PC-3 (cell line): ENCODE measurements at regions not wholly inside any gene's neighbourhood (a gene's known extent, or its start where the extent isn't known, plus 50 kb on each side); places are given as distances from the start of the nearest gene placed in this dataset.

Source experiments
- ATAC-seq: fragments of 200-7000 bp; cut with Tn5 transposase; 2 replicates; pipeline ENCODE4 v1.9.1; 2020; ENCODE audit warnings: mild to moderate bottlenecking, moderate library complexity
- BruUV-seq: library from RNA; stranded (reverse); fragments of 400-500 nt; replicated peaks from 2 replicates; lab custom pipeline; 2021; lab: Mats Ljungman, UMichigan
- CTCF ChIA-PET: fragments of 300-600 bp; sonication (Branson Sonifier 250); formaldehyde crosslinking; loops from one replicate; lab custom pipeline; 2022; ENCODE audit warnings: antibody characterized with exemption; lab: Charles Lee
- POLR2A ChIA-PET: fragments of 300-600 bp; sonication (Branson Sonifier 250); formaldehyde crosslinking; loops from one replicate; lab custom pipeline; 2022; ENCODE audit warnings: antibody characterized with exemption; ENCODE audit not compliant: unreplicated experiment; lab: Charles Lee
- DNase-seq: peaks from one replicate; pipeline ENCODE4 v3.0.0-alpha.2; 2015
- H2AFZ ChIP-seq: fragments of 300-600 bp; sonication (generic); 2 replicates; pipeline ENCODE4 v1.6.0; 2016; ENCODE audit warnings: antibody characterized with exemption, low read length
- H3F3A ChIP-seq: fragments of 300-600 bp; sonication (generic); one replicate; pipeline ENCODE4 v1.6.0; 2017; ENCODE audit warnings: antibody characterized with exemption, low read length, control low read depth, mild to moderate bottlenecking; ENCODE audit not compliant: unreplicated experiment
- H3K27ac ChIP-seq: fragments of 300-600 bp; sonication (generic); 2 replicates; pipeline ENCODE4 v1.5.1; 2016; ENCODE audit warnings: mild to moderate bottlenecking, low read length
- H3K27me3 ChIP-seq: fragments of 300-600 bp; sonication (generic); 2 replicates; pipeline ENCODE4 v1.6.1; 2016; ENCODE audit warnings: low read length, mixed read lengths
- H3K36me3 ChIP-seq: fragments of 300-600 bp; sonication (generic); 2 replicates; pipeline ENCODE4 v1.6.1; 2016; ENCODE audit warnings: low read depth, mixed run types, low read length, mixed read lengths
- H3K4me1 ChIP-seq: fragments of 300-600 bp; sonication (generic); 2 replicates; pipeline ENCODE4 v1.5.1; 2016; ENCODE audit warnings: low read length; ENCODE audit not compliant: insufficient read depth
- H3K4me2 ChIP-seq: fragments of 300-600 bp; sonication (generic); 2 replicates; pipeline ENCODE4 v1.6.0; 2016; ENCODE audit warnings: low read length
- H3K4me3 ChIP-seq: fragments of 300-600 bp; sonication (generic); 2 replicates; pipeline ENCODE4 v1.5.1; 2016; ENCODE audit warnings: mild to moderate bottlenecking, low read length, mixed read lengths
- H3K79me2 ChIP-seq: fragments of 300-600 bp; sonication (generic); 2 replicates; pipeline ENCODE4 v1.6.1; 2017; ENCODE audit warnings: low read length, mixed read lengths
- H3K9ac ChIP-seq: fragments of 300-600 bp; sonication (generic); 2 replicates; pipeline ENCODE4 v1.6.0; 2016; ENCODE audit warnings: mild to moderate bottlenecking, low read length
- H3K9me2 ChIP-seq: fragments of 300-600 bp; sonication (generic); replicated peaks from 2 replicates; pipeline ENCODE4 v1.6.1; 2016; ENCODE audit warnings: mixed run types, low read length, mixed read lengths
- H3K9me3 ChIP-seq: fragments of 300-600 bp; sonication (generic); 2 replicates; pipeline ENCODE4 v1.6.1; 2016; ENCODE audit warnings: low read length, mixed read lengths
- H4K20me1 ChIP-seq: fragments of 300-600 bp; sonication (generic); 2 replicates; pipeline ENCODE4 v1.6.1; 2016; ENCODE audit warnings: low read length, mixed read lengths
- EZH2 ChIP-seq: fragments of 300-600 bp; sonication (generic); IDR thresholded peaks from one replicate; pipeline ENCODE4 v1.6.1; 2017; ENCODE audit warnings: antibody characterized with exemption, mild to moderate bottlenecking, low read length; ENCODE audit not compliant: unreplicated experiment
- EZH2phosphoT487 ChIP-seq: fragments of 300-600 bp; sonication (generic); IDR thresholded peaks from 2 replicates; pipeline ENCODE4 v1.6.1; 2018; ENCODE audit warnings: mild to moderate bottlenecking, antibody characterized with exemption, low read length, borderline replicate concordance
- intact Hi-C: fragments of 100-400 bp; cut with micrococcal nuclease; formaldehyde crosslinking; loops from 2 replicates; pipeline ENCODE4 v1.9.0; 2023
- TF ChIP-seq, protein P1 (sequence below): fragments of 300-600 bp; sonication (generic); conservative IDR thresholded peaks from 2 replicates; pipeline ENCODE4 v1.5.1; 2017; ENCODE audit warnings: antibody characterized with exemption, low read depth, mild to moderate bottlenecking, low read length

DNA sequence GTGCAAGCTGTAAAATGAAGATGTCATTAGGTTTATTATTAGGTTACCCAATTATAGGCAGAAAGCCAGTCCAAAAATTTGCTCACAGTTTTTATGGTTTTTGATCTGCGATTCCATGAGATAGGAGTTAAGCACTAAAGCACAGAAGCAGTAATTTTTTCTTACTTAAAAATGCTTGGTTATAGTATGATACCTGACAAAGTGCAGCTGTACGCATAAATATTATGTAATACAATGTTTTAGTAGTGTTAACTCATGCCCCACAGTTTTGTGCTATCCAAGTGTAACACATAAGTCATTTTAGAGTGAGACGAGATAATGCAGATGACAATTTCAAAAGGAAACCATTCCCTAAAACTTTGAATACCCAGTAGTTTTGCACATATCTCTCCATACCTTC lies 357.8 kb downstream of the TMA16 start:
- Histone ChIP-seq H3K4me1 (no peaks in the 10 kb centered on the region), H3K4me3 (no peak overlapping the region), H3K4me2 (no peak overlapping the region), H3K9ac (no peak overlapping the region), H3K27me3 (no peaks in the 10 kb centered on the region), H3K9me2 (no peaks in the 10 kb centered on the region), H3K36me3 (no peaks in the 10 kb centered on the region), H3K9me3 (no peaks in the 10 kb centered on the region), H2AFZ (no peak overlapping the region), H3F3A (no peaks in the 10 kb centered on the region), H4K20me1 (no peaks in the 10 kb centered on the region), H3K27ac (no peak overlapping the region), H3K79me2 (no peaks in the 10 kb centered on the region)
- no peak for ATAC-seq
- TF ChIP-seq EZH2 (no peak), EZH2phosphoT487 (no peak)
- TF ChIP-seq, protein P1, sequence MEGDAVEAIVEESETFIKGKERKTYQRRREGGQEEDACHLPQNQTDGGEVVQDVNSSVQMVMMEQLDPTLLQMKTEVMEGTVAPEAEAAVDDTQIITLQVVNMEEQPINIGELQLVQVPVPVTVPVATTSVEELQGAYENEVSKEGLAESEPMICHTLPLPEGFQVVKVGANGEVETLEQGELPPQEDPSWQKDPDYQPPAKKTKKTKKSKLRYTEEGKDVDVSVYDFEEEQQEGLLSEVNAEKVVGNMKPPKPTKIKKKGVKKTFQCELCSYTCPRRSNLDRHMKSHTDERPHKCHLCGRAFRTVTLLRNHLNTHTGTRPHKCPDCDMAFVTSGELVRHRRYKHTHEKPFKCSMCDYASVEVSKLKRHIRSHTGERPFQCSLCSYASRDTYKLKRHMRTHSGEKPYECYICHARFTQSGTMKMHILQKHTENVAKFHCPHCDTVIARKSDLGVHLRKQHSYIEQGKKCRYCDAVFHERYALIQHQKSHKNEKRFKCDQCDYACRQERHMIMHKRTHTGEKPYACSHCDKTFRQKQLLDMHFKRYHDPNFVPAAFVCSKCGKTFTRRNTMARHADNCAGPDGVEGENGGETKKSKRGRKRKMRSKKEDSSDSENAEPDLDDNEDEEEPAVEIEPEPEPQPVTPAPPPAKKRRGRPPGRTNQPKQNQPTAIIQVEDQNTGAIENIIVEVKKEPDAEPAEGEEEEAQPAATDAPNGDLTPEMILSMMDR = no peak
- intact Hi-C loops = no loop called here
- POLR2A ChIA-PET = no interaction called here
- BruUV-seq = no TSS peak
- no peak for DNase-seq
- CTCF ChIA-PET = no interaction called here

DNA sequence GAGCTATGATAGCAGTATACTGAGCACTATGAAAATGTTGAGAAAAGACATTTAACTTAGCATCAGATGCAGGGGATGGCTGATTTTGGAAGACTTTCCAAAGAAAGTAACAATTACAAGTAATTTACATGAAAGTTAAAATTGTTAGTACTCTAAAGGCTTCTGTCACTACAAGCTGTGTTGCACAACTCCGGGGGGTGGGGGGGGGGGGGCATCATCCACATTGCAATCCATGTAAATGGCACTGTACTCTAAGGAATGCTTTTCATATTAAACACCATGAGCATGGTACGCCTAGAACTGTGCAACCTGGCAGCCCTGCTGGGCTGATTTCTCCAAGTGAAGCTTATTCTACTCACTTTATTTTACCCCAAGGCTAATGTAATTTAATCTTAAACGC lies 363.4 kb downstream of the TMA16 start:
- CTCF ChIA-PET = no interaction called here
- POLR2A ChIA-PET = no interaction called here

DNA sequence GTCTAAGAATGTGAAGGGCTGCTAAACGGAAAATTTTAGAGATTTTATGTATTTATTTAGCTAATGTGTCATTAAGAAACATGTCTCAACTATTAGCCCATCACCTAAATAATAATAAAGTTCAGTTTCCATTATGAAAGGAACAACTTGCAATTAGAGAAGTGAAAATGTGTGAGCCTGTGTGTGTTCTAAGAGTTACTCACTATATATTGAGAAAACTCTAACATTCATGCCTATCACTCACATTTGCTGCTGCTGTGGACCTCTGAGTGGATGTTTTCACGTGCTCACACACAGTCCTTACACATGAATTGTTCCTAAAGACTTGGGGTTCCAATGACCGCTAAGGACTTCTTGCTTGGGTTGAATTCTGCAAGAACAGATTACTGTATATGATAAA lies 364.0 kb downstream of the TMA16 start:
- intact Hi-C loops = no loop called here
- Histone ChIP-seq H4K20me1 (no peaks in the 10 kb centered on the region), H3K27me3 (no peaks in the 10 kb centered on the region), H3K36me3 (no peaks in the 10 kb centered on the region), H3K9me2 (no peaks in the 10 kb centered on the region), H3K9ac (no peak overlapping the region), H3K4me3 (no peak overlapping the region), H2AFZ (no peak overlapping the region), H3K4me2 (no peak overlapping the region), H3K9me3 (no peaks in the 10 kb centered on the region), H3F3A (no peaks in the 10 kb centered on the region), H3K27ac (no peak overlapping the region), H3K4me1 (no peaks in the 10 kb centered on the region), H3K79me2 (no peaks in the 10 kb centered on the region)
- TF ChIP-seq, protein P1 = no peak
- no peak for TF ChIP-seq EZH2phosphoT487
- ATAC-seq = no peak
- DNase-seq = no peak
- POLR2A ChIA-PET = no interaction called here
- CTCF ChIA-PET = no interaction called here
- BruUV-seq = no TSS peak

More for the DNA sequence above, 363.4 kb downstream of the TMA16 start:
- Histone ChIP-seq H3K79me2 (no peaks in the 10 kb centered on the region), H3K9me3 (no peaks in the 10 kb centered on the region), H3K27ac (no peak overlapping the region), H3K27me3 (no peaks in the 10 kb centered on the region), H2AFZ (no peak overlapping the region), H3K4me1 (no peaks in the 10 kb centered on the region), H3K9me2 (no peaks in the 10 kb centered on the region), H3K36me3 (no peaks in the 10 kb centered on the region), H3K4me3 (no peak overlapping the region), H3K4me2 (no peak overlapping the region), H3F3A (no peaks in the 10 kb centered on the region), H3K9ac (no peak overlapping the region), H4K20me1 (no peaks in the 10 kb centered on the region)
- BruUV-seq = no TSS peak
- no peak for TF ChIP-seq EZH2phosphoT487
- no peak for TF ChIP-seq EZH2
- TF ChIP-seq, protein P1 = no peak
- intact Hi-C loops = no loop called here
- ATAC-seq = no peak
- no peak for DNase-seq
